Stomach (tissue), 8 donors: ENCODE measurements at regions not wholly inside any gene's neighbourhood (a gene's known extent, or its start where the extent isn't known, plus 50 kb on each side); places are given as distances from the start of the nearest gene placed in this dataset.

Experiments
- DNase-seq, 2 donors: peaks; one replicate each; pipeline versions ENCODE4 v3.0.0 to v3.0.0-alpha.2; 2013 to 2019
- H3K27ac ChIP-seq, 5 donors: fragments of 200-600 bp in 4 of 5; sonication (generic) in 4 of 5; one replicate each; pipeline ENCODE4 v1.5.1; 2013 to 2019; ENCODE audit warnings: mild to moderate bottlenecking in 1 of 5, moderate library complexity in 1 of 5
- H3K27me3 ChIP-seq, 3 donors: fragments of 200-600 bp; sonication (generic); one replicate each; pipeline ENCODE4 v1.5.1; 2017 to 2019; ENCODE audit warnings: mixed run types in 1 of 3
- H3K36me3 ChIP-seq, 4 donors: fragments of 200-600 bp; sonication (generic); 1 replicate in 3 of 4; 2 replicates in 1 of 4; pipeline ENCODE4 v1.5.1; 2016 to 2019
- H3K4me1 ChIP-seq, 4 donors: fragments of 200-600 bp; sonication (generic); one replicate each; pipeline ENCODE4 v1.5.1; 2016 to 2019
- H3K4me3 ChIP-seq, 4 donors: fragments of 200-600 bp; sonication (generic) in 3 of 4; one replicate each; pipeline ENCODE4 v1.5.1; 2016 to 2019; ENCODE audit warnings: mild to moderate bottlenecking in 1 of 4
- H3K9me3 ChIP-seq, 4 donors: fragments of 200-600 bp; sonication (generic); one replicate each; pipeline ENCODE4 v1.5.1; 2016 to 2019
- CTCF ChIP-seq, 7 experiments: fragments of 450-650 bp in 4 of 7; fragments of 200-600 bp in 3 of 7; sonication (generic) in 3 of 7; IDR thresholded peaks; one replicate each; pipeline ENCODE4 v1.5.1; 2016 to 2019; ENCODE audit warnings: antibody characterized with exemption in 7 of 7, control low read depth in 2 of 7, mild to moderate bottlenecking in 1 of 7
- EP300 ChIP-seq: sonication (generic); formaldehyde crosslinking; IDR thresholded peaks from one replicate; pipeline ENCODE4 v1.6.1; 2017; ENCODE audit warnings: antibody characterized with exemption
- POLR2A ChIP-seq, 4 donors: fragments of 450-650 bp; IDR thresholded peaks; one replicate each; pipeline ENCODE4 v1.6.1; 2016; ENCODE audit warnings: antibody characterized with exemption in 4 of 4, control low read depth in 2 of 4, mild to moderate bottlenecking in 1 of 4, moderate library complexity in 1 of 4
- POLR2AphosphoS5 ChIP-seq, 3 donors: sonication (generic); formaldehyde crosslinking; IDR thresholded peaks; one replicate each; pipeline ENCODE4 v1.6.1; 2016; ENCODE audit warnings: antibody characterized with exemption in 3 of 3
- WGBS, 5 donors: extraction: QIAGEN DNeasy Blood & Tissue Kit in 3 of 5; methylation state at CpG; one replicate each; pipeline versions ENCODE4 v1.1.5 to v1.1.7; 2013 to 2018; 5-methylcytosine and 5-hydroxymethylcytosine counted together
- intact Hi-C: fragments of 100-400 bp; cut with DNase I; formaldehyde crosslinking; loops from one replicate; pipeline ENCODE4 v1.15.1; 2023; ENCODE audit warnings: low total_unique reads
- donor health status: healthy with polysubstance abuse.
- donor health status: Bipolar disorder and iron deficiency.
- donor health status: healthy.

- Histone ChIP-seq H3K4me3 (no peak overlapping the region), H3K9me3 (no peaks in the 10 kb centered on the region), H3K27ac (no peak overlapping the region), H3K36me3 (no peaks in the 10 kb centered on the region), H3K4me1 (peaks cover 0 to 30% (median 9%) of the 10 kb centered on the region in 4 donors), H3K27me3 (no peaks in the 10 kb centered on the region)
- intact Hi-C loops: no loop called here
- no peak for DNase-seq
- TF ChIP-seq POLR2AphosphoS5 (IDR thresholded peaks at IDR 0.05): no peak
- no peak for TF ChIP-seq EP300
- TF ChIP-seq CTCF (IDR thresholded peaks at IDR 0.05): no peak
- no peak for TF ChIP-seq POLR2A (IDR thresholded peaks at IDR 0.05)
- 55 to 91% (median 77%) methylated on average over 4 of the region's 4 CpGs for WGBS, 5 donors
Measured at GRCh38 chr9:89945133-89945532, 340.3 kb downstream of the GADD45G start.

DNA sequence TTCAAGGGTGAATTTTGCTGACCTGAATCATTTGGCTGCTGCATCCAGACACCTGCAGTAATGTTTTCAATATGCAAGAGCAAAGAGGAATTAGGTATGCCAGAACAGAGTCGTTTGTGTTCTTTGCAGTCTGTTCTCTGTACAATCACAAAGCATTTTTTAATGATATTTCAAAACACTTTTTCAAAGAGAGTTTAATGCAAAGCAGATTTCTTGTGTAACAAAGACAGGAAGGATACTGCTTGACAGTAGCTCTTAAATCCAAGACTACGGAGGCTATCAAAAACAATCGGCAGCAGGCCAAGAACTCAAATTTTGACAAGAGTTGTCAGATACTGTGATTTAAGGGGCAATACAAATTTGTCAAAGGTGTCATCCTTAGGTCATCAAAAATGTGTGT lies 341.9 kb downstream of the GADD45G start:
- no peak for DNase-seq
- 63 to 83% (median 69%) methylated on average over 3 of the region's 3 CpGs for WGBS, 5 donors
- no peak overlapping the region for H3K27ac ChIP-seq

GRCh38 chr9:89949111-89949510 lies 344.3 kb downstream of the GADD45G start:
- Histone ChIP-seq H3K4me3 (no peak overlapping the region), H3K36me3 (no peaks in the 10 kb centered on the region), H3K27me3 (no peaks in the 10 kb centered on the region), H3K9me3 (no peaks in the 10 kb centered on the region), H3K4me1 (peaks cover 0 to 13% (median 4%) of the 10 kb centered on the region in 4 donors), H3K27ac (no peak overlapping the region)
- 87 to 94% (median 92%) methylated on average over 4 of the region's 4 CpGs for WGBS, 5 donors
- TF ChIP-seq CTCF (IDR thresholded peaks at IDR 0.05): no peak
- no peak for TF ChIP-seq EP300
- no peak for TF ChIP-seq POLR2A (IDR thresholded peaks at IDR 0.05)
- no peak for TF ChIP-seq POLR2AphosphoS5 (IDR thresholded peaks at IDR 0.05)
- intact Hi-C loops: no loop called here
- DNase-seq: no peak

More for the DNA sequence above, 341.9 kb downstream of the GADD45G start:
- peaks cover 0 to 23% (median 7%) of the 10 kb centered on the region in 4 donors for H3K4me1 ChIP-seq
- intact Hi-C loops: no loop called here
- no peaks in the 10 kb centered on the region for H3K9me3 ChIP-seq
- H3K27me3 ChIP-seq: no peaks in the 10 kb centered on the region
- H3K36me3 ChIP-seq: no peaks in the 10 kb centered on the region
- H3K4me3 ChIP-seq: no peak overlapping the region
- TF ChIP-seq POLR2A (IDR thresholded peaks at IDR 0.05): no peak
- TF ChIP-seq EP300: no peak
- no peak for TF ChIP-seq CTCF (IDR thresholded peaks at IDR 0.05)
- no peak for TF ChIP-seq POLR2AphosphoS5 (IDR thresholded peaks at IDR 0.05)

DNA sequence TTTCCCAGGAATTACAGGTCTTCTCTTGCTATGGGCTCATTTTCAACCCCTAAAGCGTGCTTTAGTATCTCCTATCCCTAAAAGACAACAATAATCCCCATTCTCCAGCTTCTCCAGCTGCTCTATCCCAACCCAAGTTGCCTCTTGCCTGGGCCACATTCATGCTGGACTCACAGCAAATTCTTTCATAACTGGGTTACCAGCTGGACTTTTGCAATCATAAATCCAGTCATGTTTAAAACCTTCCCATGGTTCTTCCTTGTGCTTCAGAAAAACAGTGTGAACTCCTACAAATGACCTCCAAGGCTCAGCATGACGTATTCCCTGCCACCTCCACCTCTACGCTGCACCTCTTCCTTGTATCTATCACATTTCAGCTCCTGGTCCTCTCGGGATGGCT lies 346.9 kb downstream of the GADD45G start:
- 86 to 90% (median 90%) methylated on average over 4 of the region's 4 CpGs for WGBS, 5 donors
- Histone ChIP-seq H3K4me1 (peaks cover 0 to 22% (median 10%) of the 10 kb centered on the region in 4 donors), H3K27ac (no peak overlapping the region), H3K27me3 (no peaks in the 10 kb centered on the region), H3K9me3 (no peaks in the 10 kb centered on the region), H3K36me3 (no peaks in the 10 kb centered on the region), H3K4me3 (no peak overlapping the region)
- DNase-seq: no peak
- TF ChIP-seq CTCF (IDR thresholded peaks at IDR 0.05): no peak
- TF ChIP-seq POLR2A (IDR thresholded peaks at IDR 0.05): no peak
- no peak for TF ChIP-seq EP300
- TF ChIP-seq POLR2AphosphoS5 (IDR thresholded peaks at IDR 0.05): no peak
- intact Hi-C loops: no loop called here
